ENCODE measurements at regions not wholly inside any gene's neighbourhood (a gene's known extent, or its start where the extent isn't known, plus 50 kb on each side); places are given as distances from the start of the nearest gene placed in this dataset.

GRCh38 chr2:181341855-181342600, 115.2 kb upstream of the ITGA4 start:
- no peak for DNase-seq (ENCODE audit: low read depth)

GRCh38 chr2:181348107-181348837, 108.9 kb upstream of the ITGA4 start:
- no peak for DNase-seq (ENCODE audit: low read depth)

- DNase-seq (ENCODE audit: low read depth), result no peak
Observed at GRCh38 chr2:181352158-181352557, 105.0 kb upstream of the ITGA4 start.

- peak; percentile 68 for DNase-seq (ENCODE audit: low read depth)
Observed at GRCh38 chr2:181354626-181355025, 102.6 kb upstream of the ITGA4 start.

- no peak for DNase-seq (ENCODE audit: low read depth)
Observed at GRCh38 chr2:181356526-181357130, 100.6 kb upstream of the ITGA4 start.

- DNase-seq (ENCODE audit: low read depth), result no peak
Observed at GRCh38 chr2:181357979-181358378, 99.2 kb upstream of the ITGA4 start.

- no peak for DNase-seq (ENCODE audit: low read depth)
Observed at GRCh38 chr2:181362561-181362960, 94.6 kb upstream of the ITGA4 start.

- no peak for DNase-seq (ENCODE audit: low read depth)
Observed at GRCh38 chr2:181363164-181363563, 94.0 kb upstream of the ITGA4 start.

- DNase-seq (ENCODE audit: low read depth), result no peak
Observed at GRCh38 chr2:181364492-181365170, 92.6 kb upstream of the ITGA4 start.

- DNase-seq (ENCODE audit: low read depth), result no peak
Observed at GRCh38 chr2:181366675-181367175, 90.5 kb upstream of the ITGA4 start.

GRCh38 chr2:181367411-181367810, 89.8 kb upstream of the ITGA4 start:
- DNase-seq (ENCODE audit: low read depth), result no peak

- DNase-seq (ENCODE audit: low read depth), result peak; percentile 13
Observed at GRCh38 chr2:181367906-181368435, 89.2 kb upstream of the ITGA4 start.

- DNase-seq (ENCODE audit: low read depth), result no peak
Observed at GRCh38 chr2:181370126-181370525, 87.1 kb upstream of the ITGA4 start.

GRCh38 chr2:181371195-181371594, 86.0 kb upstream of the ITGA4 start:
- DNase-seq (ENCODE audit: low read depth), result no peak

GRCh38 chr2:181371782-181372645, 85.2 kb upstream of the ITGA4 start:
- DNase-seq (ENCODE audit: low read depth), result peak; percentile 65

- DNase-seq (ENCODE audit: low read depth), result no peak
Observed at GRCh38 chr2:181372646-181373040, 84.5 kb upstream of the ITGA4 start.

GRCh38 chr2:181374781-181375675, 82.2 kb upstream of the ITGA4 start:
- DNase-seq (ENCODE audit: low read depth), result peak; percentile 13

- DNase-seq (ENCODE audit: low read depth), result no peak
Observed at GRCh38 chr2:181376442-181376841, 80.7 kb upstream of the ITGA4 start.

GRCh38 chr2:181376999-181377398, 80.2 kb upstream of the ITGA4 start:
- DNase-seq (ENCODE audit: low read depth), result no peak

- DNase-seq (ENCODE audit: low read depth), result no peak
Observed at GRCh38 chr2:181378491-181378890, 78.7 kb upstream of the ITGA4 start.
